GM12875 (cell line): ENCODE measurements at regions not wholly inside any gene's neighbourhood (a gene's known extent, or its start where the extent isn't known, plus 50 kb on each side); places are given as distances from the start of the nearest gene placed in this dataset.
"Not testable (repeated sequence)": the region's sequence is repeated elsewhere in the genome, so short reads cannot be mapped to it uniquely, and the experiment has no call there.

ENCODE experiments used
- H3K4me3 ChIP-seq: one replicate; pipeline ENCODE4 v1.5.1; 2011; ENCODE audit warnings: low read depth, low read length, control low read depth
- CTCF ChIP-seq: IDR thresholded peaks from 2 replicates; pipeline ENCODE4 v1.5.1; 2011; ENCODE audit warnings: low read depth, mild to moderate bottlenecking, control low read depth, inconsistent platforms, low read length, moderate library complexity, borderline replicate concordance; ENCODE audit not compliant: insufficient read depth

GRCh38 chr6:150777736-150778135 is 87.8 kb upstream of the MTHFD1L start:
- no peak for TF ChIP-seq CTCF
- H3K4me3 ChIP-seq: no peak overlapping the region

GRCh38 chr6:150783813-150784212 is 81.7 kb upstream of the MTHFD1L start:
- H3K4me3 ChIP-seq: no peak overlapping the region
- TF ChIP-seq CTCF: no peak

- TF ChIP-seq CTCF: no peak
- no peak overlapping the region for H3K4me3 ChIP-seq
These were observed 78.1 kb upstream of the MTHFD1L start for GRCh38 chr6:150787429-150787828.

GRCh38 chr6:150788089-150788488 is 77.4 kb upstream of the MTHFD1L start:
- H3K4me3 ChIP-seq: no peak overlapping the region

GRCh38 chr6:150789906-150790305 is 75.6 kb upstream of the MTHFD1L start:
- H3K4me3 ChIP-seq: not testable (repeated sequence)

More at GRCh38 chr6:150788089-150788488, 77.4 kb upstream of the MTHFD1L start:
- no peak for TF ChIP-seq CTCF

GRCh38 chr6:150791717-150792116 is 73.8 kb upstream of the MTHFD1L start:
- TF ChIP-seq CTCF: no peak
- no peak overlapping the region for H3K4me3 ChIP-seq

- TF ChIP-seq CTCF: no peak
- no peak overlapping the region for H3K4me3 ChIP-seq
These were observed 67.6 kb upstream of the MTHFD1L start for GRCh38 chr6:150797949-150798348.

GRCh38 chr6:150799276-150799805 is 66.2 kb upstream of the MTHFD1L start:
- H3K4me3 ChIP-seq: no peak overlapping the region
- no peak for TF ChIP-seq CTCF
